Stimulated activated CD4-positive, alpha-beta T cell treated with anti-CD3 and anti-CD28 coated beads, Interleukin-15, amount 100 ng/mL, for 48 hours (primary cell): ENCODE measurements at regions not wholly inside any gene's neighbourhood (a gene's known extent, or its start where the extent isn't known, plus 50 kb on each side); places are given as distances from the start of the nearest gene placed in this dataset.
"Not testable (repeated sequence)": the region's sequence is repeated elsewhere in the genome, so short reads cannot be mapped to it uniquely, and the experiment has no call there.

Source experiments
- DNase-seq, 2 donors: peaks; one replicate each; pipeline ENCODE4 v3.0.0-alpha.2; 2020; ENCODE audit warnings: low read depth in 2 of 2

DNA sequence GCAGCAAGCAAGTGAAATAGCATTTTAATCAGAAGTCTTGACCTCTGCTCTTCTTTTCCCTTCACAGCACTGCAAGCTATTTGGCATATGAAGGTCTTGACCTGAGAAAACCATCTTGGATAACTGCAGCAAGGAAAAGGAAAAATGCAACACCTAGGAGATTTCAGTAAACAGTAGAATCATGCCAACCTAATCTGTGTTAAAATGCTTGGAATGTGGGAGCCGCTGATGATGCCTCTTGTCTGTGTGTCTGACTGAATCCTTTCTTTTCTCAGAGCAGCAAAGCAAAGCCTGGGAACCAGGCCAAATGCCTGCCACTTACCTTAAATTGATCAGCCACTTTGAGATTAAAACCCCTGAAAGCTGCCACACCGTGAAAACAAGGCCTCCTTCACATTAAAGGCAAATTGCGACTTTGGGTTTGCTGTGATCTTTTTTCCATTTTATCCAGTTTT is 80.4 kb upstream of the CDK6 start:
- DNase-seq = no peak

DNA sequence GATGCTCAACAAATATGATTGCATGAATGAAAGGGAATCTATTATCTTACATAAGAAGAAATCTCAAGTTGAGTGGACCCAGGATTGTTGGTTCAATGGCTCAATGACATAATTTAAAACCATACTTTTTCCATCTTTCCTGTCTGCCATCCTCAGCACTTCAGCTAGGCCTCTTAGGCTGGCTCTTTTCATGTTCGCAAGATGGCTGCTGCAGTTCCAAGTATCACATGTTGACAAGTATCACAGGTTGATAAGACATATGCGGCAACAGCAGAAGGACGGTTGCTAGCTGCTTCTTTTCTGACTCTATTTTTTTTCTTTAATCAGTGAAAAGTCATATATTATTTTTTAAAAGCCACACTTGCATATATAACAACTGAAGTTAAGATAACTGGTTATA is 79.0 kb upstream of the CDK6 start:
- DNase-seq = no peak

DNA sequence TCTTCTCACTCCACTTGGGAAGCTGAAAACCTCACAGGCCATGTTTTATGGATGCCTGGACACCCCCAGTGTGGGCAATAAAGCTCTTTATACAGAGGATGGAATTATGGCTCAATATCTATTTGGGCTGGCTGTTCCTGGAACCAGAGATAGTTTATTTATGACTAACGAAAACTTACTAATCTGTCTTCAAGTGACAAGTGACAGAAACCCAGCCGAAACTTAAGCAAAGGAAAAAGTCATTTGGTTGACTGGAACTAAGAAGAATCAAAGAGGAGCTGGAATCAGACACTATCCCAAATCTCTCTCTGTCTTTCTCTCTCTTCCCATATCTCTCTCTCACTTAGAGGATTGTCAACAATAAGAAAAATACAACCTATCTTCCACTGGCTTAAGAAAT is 78.3 kb upstream of the CDK6 start:
- DNase-seq = no peak

DNA sequence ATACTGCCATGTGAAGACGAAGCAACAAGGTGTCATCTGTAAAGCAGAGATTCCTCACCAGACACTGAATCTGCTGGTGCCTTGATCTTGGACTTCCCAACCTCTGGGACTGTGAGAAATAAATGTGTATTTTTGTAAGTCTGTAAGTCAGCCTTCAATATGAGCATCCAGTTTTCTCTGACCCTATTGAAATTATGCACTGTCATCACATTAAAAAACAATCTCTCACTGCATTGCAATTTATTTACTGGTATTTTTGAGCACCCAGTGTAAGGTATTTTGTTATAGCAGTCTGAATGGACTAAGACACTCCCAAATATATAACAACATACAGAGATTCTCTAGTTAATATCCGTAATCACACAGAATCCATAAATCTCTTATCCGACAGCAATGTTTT is 77.5 kb upstream of the CDK6 start:
- DNase-seq = no peak

DNA sequence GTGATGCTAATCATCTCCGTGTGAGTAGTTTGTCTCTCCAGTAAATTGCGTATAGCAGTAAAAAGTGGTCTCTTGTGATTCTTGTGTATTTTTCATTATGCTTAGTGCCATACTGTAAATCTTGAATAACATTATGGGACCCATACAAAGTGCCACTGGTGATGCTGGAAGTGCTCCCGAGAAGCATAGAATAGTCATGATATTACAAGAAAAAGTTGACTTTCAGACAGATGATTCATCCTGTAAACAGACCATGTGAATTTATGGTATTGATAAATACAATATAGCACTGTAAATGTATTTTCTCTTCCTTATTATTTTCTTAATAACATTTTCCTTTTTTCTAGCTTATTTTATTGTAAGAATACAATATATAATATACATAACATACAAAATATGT is 74.6 kb upstream of the CDK6 start:
- no peak for DNase-seq

DNA sequence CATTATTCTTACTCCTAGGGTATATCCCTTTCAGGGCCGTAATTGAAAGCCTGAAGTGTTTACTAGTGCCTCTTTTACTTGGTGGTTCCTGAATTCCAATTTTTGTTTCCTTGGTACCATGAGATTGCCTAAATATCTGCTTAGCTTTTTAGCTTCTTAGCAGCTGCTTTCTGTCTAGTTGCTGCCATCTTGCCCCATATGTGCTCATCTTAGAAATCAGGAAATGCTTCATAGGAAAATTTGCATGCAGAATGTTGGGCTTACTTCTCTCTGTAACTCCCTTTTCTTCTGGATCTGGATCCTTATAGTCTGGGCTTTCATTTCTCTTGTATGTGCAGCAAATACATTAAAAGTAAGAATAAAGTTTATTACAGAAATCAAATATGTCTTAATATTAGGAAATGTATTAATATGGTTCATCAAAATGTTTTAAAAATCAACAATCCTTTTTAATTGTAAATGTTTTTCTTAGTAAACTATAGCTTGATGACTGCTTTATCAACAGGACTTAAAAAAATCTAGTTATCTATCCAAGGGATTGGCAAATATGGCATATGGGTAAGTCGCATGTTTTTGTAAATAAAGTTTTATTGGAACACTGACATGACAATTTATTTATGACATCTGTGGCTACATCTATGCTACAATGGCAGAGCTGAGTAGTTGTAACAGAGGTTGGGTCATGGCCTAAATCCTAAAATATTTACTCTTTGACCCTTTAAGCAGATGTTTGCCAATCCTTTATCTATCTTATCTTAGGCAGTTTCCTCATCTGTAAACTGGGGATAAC is 73.5 kb upstream of the CDK6 start:
- DNase-seq = no peak

DNA sequence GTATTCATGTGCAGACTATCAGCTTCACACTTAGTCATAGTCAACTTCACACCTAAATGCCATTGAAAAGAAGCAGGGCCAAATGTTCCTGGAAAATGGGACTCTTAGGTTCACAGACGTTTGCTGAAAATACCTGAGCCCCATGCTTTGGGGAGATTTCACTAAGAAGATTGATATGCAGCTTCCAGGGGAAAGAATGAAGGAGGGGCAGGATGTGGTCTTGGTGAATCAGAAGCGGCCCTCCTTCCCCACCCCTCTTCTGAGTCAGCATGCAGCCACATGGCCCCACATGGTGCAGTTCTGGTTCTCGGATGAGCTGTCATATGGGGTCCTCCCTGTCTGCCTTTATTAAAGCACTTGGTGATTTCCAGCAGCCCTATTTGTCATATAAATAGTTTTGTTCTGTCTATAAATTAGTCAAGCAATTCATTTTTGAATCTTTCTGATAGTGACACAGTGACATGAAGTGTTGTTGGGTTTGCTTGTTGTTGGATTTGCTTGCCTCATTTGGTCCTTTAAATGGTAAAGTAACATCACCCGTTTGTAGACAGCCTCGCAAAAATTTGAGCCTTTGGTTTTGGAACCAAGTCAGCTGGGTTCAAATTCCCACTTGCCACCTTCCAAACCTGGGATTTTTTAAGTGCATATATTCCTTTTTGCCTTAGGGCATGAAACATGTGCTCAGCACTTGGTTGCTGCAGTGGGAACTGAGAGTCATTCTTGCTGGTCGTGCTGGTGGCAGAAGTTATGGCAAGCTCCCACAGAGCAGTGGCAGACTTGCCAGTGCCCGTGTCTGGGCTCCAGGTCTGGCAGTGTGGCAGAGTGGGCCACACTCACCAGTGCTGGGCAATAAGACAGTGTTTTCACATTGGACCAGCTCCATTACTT is 68.1 kb upstream of the CDK6 start:
- DNase-seq = peak; percentile 85 to 91

DNA sequence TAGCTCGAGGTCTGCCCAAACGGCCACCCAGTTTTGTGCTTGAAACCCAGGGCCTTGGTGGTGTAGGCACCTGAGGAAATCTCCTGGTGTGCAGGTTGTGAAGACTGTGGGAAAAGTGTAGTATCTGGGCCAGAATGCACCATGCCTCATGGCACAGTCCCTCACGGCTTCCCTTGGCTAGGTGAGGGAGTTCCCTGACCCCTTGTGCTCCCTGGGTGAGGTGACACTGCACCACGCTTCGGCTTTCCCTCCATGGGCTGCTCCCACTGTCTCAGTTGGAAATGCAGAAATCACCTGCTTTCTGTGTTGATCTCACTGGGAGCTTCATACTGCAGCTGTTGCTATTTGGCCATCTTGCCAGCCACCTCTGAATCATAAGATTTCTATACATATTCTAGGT is 62.4 kb upstream of the CDK6 start:
- DNase-seq = no peak

DNA sequence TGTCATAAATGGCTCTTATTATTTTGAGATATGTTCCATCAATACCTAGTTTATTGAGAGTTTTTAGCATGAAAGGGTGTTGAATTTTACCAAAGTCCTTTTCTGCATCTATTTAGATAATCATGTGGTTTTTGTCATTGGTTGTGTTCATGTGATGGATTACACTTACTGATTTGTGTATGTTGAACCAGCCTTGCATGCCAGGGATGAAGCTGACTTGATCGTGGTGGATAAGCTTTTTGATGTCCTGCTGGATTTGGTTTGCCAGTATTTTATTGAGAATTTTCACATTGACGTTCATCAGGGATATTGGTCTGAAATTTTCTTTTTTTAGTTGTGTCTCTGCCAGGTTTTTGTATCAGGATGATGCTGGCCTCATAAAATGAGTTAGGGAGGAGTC is 58.5 kb upstream of the CDK6 start:
- DNase-seq = not testable (repeated sequence)

DNA sequence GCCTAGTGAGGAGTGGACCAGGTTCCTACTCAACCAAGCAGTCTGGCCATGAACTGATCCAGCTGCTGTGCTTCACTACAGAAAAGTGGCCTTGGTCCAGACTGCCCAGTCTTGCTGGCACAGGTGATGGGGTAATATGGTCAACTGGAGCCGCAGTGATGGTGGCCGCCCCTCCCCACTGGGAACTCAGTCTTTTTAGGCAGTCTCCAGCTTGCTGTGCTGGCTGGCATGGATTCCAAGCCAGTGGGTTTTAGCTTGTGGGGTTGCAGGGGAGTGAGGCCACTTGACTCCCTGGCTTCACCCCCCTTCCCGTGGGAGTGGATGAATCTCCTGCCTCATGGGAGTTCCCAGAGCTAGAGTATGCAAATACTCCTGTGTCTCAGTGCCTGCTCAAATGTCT is 52.7 kb upstream of the CDK6 start:
- DNase-seq = no peak
